CD4-positive, alpha-beta T cell treated with Interleukin-15 for 4 hours (primary cell): ENCODE measurements at regions not wholly inside any gene's neighbourhood (a gene's known extent, or its start where the extent isn't known, plus 50 kb on each side); places are given as distances from the start of the nearest gene placed in this dataset.
"Not testable (repeated sequence)": the region's sequence is repeated elsewhere in the genome, so short reads cannot be mapped to it uniquely, and the experiment has no call there.

Experiments used
- DNase-seq: peaks from one replicate; pipeline ENCODE4 v3.0.0-alpha.2; 2020; ENCODE audit warnings: low spot score

GRCh38 chr14:89743828-89744227 lies 210.7 kb downstream of the EFCAB11 start:
- DNase-seq: no peak

DNA sequence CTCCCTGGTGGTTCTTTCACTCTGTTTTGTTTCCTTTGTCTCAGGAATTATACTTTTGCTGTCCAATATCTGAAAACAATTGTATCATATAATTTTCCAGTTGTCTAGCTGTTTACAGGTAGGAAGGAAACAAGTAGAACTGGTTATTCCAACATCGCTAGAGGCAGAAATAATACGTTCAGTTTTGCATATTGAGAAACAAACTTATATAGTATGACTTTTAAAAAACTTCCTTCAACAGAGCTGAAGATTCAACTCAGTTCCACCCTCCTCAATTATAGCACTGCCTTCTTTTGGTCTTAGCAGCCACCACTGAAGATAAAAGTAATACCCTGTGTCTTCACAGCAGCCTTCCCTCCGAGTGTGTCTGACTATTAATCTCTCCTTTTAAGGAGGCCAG lies 214.3 kb downstream of the EFCAB11 start:
- DNase-seq: no peak

DNA sequence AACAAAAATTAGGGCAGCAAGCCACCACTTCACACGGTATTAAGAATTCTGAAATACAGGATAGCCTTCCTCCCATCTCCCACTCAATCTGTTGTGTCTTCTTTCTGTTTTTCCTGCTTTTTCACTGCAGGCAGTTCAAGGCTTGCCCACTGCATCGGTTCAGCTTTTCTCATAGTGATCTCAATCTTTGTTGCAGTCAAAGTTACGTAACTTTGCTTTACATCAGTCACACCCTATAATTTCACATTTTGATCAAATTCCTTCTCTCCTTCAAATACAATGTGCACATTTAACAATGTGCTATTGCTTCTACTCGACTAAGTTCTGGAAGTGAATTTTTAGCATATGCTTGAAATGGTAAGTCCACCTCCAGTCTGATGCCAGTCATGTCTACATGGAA lies 217.6 kb downstream of the EFCAB11 start:
- no peak for DNase-seq

GRCh38 chr14:89731396-89731933 lies 223.1 kb downstream of the EFCAB11 start:
- no peak for DNase-seq

- no peak for DNase-seq
Observed at GRCh38 chr14:89730687-89731086, 223.8 kb downstream of the EFCAB11 start.

- no peak for DNase-seq
Observed at GRCh38 chr14:89728964-89729363, 225.6 kb downstream of the EFCAB11 start.

GRCh38 chr14:89726226-89726625 lies 228.3 kb downstream of the EFCAB11 start:
- DNase-seq: not testable (repeated sequence)

- peak; percentile 40 for DNase-seq
Observed at GRCh38 chr14:89724628-89724960, 229.9 kb downstream of the EFCAB11 start.

- no peak for DNase-seq
Observed at GRCh38 chr14:89723930-89724627, 230.5 kb downstream of the EFCAB11 start.

DNA sequence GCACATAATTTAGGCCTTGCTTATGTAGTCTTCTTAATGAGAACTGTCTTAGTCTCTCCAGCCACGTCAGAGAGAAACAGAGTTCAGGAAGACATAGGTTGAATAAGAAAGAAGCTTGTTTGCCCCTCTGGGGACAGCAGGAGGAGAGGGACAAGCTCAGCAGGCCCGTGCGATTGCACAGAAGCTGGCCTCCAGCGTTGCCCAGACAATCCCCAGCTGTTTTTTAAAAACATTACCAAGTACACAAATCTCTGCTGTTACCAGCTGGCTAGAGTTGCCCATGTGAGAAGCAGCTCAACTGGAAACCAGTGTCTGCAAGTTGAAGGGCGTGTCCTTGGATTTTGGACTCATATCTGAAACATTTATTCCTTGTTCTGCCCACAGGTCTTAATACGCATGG lies 232.6 kb downstream of the EFCAB11 start:
- DNase-seq: no peak

DNA sequence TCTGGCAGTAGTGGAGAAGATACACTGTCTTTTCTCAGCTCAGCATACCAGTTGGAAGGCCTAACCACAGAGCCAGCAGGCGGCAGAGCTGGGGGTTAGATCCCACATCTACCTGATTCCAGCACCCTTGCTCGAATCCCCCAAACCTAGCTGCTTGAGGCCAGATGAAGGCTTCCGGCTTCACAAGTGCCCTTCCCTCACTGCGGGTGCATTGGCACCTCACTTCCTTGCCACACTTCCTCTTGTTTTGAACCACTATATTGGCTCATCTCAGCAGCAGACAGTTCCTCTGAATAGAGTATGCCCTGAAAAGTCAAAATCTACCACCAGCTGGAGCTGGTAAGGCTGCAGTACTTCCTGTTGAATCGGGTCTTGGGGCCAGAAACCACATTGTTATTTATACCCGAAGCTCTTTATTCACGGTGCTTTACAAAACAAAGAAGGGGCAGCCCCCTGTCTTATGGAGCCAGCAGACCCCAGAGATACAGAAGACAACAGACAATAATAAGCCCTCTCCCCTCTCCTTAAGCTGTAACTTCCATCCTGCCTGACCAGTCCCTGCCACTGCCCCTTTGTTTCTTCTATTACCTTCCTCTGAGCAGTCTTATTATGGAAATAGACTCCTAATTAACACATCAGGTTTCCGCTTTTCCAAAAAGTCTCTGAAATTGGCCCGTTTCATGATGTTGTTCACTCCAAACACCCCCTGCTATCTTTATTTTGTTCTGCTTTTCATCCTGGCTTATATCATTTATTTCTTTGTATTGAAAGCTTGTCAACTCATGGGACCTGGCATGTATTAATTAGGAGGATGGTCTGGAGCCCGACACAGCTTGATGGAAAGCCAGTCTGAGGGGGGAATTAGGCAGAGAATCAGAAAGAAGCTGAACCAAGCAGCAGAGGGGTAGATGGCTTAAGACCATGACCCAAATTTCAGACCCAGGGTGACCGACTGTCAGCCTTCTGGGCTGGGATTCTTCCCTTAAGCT lies 233.5 kb downstream of the EFCAB11 start:
- peak; percentile 86 for DNase-seq

DNA sequence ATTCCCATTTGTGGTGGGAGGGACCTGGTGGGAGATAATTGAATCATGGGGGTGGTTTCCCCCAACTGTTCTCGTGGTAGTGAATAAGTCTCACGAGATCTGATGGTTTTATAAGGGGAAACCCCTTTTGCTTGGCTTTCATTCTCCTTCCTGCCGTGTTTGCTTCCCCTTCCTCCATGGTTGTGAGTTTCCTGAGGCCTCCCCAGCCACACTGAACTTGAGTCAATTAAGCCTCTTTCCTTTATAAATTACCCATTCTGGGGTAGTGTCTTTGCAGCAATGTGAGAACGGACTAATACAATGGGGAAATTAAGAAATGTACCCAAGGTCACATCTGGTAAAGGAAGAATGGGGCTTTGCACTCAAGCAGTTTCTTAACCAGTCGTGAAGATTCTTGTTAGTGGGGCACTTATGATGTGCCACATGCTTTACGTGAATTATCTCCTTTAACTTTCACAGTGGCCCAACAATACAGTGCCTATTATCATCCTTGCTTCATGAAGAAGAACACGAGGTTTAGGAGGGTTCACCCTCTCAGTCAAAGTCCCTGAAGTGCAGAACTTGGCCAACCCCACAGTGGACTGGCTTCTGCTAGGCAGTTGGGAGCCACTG lies 234.3 kb downstream of the EFCAB11 start:
- DNase-seq: peak; percentile 50

DNA sequence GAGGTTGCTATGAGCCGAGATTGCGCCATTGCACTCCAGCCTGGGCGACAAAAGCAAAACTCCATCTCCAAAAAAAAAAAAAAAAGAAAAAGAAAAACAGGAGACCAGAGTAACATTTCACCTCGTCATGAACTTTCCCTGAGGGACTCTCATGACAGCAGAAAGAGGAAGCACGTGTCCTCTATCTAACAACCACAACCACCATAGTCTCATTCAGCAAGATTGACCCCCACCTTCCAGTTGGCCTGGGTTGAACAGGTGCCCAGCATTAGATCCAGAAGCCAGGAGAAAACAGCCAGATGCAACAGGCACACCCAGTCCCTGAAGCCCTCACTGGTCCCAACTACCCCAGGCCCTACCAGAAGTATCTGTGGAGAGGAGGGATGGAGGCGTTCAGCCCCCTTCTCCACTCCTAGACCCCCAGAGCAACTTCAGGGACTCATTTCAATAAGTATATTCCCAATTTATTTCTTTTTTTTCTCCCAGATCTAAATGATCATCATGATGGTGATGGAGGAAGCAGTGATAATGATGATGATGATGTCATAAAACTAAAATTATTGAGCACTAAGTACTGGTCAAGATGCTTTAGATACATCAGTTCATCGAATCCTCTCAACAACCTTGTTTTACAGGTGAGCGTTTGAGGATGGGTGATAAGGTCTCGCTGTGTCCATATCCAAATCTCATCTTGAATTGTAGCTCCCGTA lies 235.0 kb downstream of the EFCAB11 start:
- DNase-seq: no peak

GRCh38 chr14:89708982-89709625 lies 245.4 kb downstream of the EFCAB11 start:
- no peak for DNase-seq

- DNase-seq: no peak
Observed at GRCh38 chr14:89707086-89707485, 247.4 kb downstream of the EFCAB11 start.

- DNase-seq: peak; percentile 49
Observed at GRCh38 chr14:89702876-89703200, 251.7 kb downstream of the EFCAB11 start.

DNA sequence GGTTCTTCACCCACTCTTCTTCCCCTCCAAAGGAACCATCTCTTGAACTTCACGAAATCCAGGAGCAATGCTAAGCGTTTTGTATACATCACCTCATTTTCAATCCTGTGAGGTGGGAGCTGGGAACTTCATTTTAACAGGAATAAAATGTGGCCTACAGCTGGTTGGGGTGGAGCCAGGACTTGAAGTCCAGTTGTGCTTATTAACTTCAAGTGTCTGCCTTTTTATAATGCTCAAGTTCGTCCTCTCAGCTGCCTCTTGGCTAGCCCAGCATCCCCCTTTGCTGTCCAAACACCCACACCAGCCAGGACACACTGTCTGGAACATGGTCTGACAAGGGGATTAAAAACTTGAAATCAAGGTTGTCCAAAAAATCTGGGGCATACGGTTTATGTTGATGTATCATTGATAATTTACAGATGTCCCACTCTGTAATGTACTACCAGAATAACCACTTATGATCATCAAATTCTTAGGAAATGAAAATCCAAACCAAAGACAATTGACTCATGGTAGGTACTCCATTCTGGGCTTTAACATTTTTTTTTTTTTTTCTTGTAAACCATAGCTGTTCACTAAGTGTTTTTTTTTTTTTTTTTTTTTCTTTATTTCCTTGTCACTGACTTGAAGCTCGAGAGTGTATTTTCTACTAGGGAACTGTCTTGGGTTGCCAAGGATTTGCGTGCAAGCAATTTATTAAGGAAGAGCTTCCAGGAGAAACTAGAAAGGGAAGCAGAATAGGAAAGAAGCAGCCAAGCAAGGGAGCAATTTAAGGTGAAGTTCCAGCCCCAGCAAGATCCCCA lies 252.3 kb downstream of the EFCAB11 start:
- DNase-seq: no peak

GRCh38 chr14:89701211-89702043 lies 253.1 kb downstream of the EFCAB11 start:
- peak; percentile 84 for DNase-seq

GRCh38 chr14:89700801-89701200 lies 253.7 kb downstream of the EFCAB11 start:
- DNase-seq: no peak

GRCh38 chr14:89699071-89699470 lies 255.5 kb downstream of the EFCAB11 start:
- DNase-seq: no peak
